Memory B cell (primary cell): ENCODE measurements at regions not wholly inside any gene's neighbourhood (a gene's known extent, or its start where the extent isn't known, plus 50 kb on each side); places are given as distances from the start of the nearest gene placed in this dataset.

ENCODE experiments used
- ATAC-seq: fragments of 150-1000 bp; cut with Tn5 transposase; 2 replicates; pipeline ENCODE4 v1.10.0; 2021; ENCODE audit warnings: low read depth, mild to moderate bottlenecking, moderate library complexity
- DNase-seq, 2 donors: peaks; one replicate each; pipeline ENCODE4 v3.0.0; 2022; ENCODE audit warnings: low spot score in 2 of 2
- H3K27ac Mint-ChIP-seq: one replicate; pipeline ENCODE4 v1.8.0; 2022; ENCODE audit warnings: mild to moderate bottlenecking, moderate library complexity, mixed read lengths
- H3K27me3 Mint-ChIP-seq: one replicate; pipeline ENCODE4 v1.8.0; 2022; ENCODE audit warnings: mixed read lengths
- H3K36me3 Mint-ChIP-seq: one replicate; pipeline ENCODE4 v1.8.0; 2022; ENCODE audit warnings: mild to moderate bottlenecking, mixed read lengths
- H3K4me1 Mint-ChIP-seq: one replicate; pipeline ENCODE4 v1.8.0; 2022; ENCODE audit warnings: mixed read lengths
- H3K4me3 Mint-ChIP-seq: one replicate; pipeline ENCODE4 v1.8.0; 2022; ENCODE audit warnings: mild to moderate bottlenecking, moderate library complexity, mixed read lengths
- H3K9me3 Mint-ChIP-seq: one replicate; pipeline ENCODE4 v1.8.0; 2022; ENCODE audit warnings: mixed read lengths

- Mint-ChIP-seq H3K4me1 (no peaks in the 10 kb centered on the region), H3K36me3 (no peaks in the 10 kb centered on the region), H3K9me3 (no peaks in the 10 kb centered on the region), H3K4me3 (no peak overlapping the region), H3K27ac (no peak overlapping the region), H3K27me3 (peaks cover 1% of the 10 kb centered on the region)
- ATAC-seq, result no peak
- DNase-seq, result no peak
These were observed 255.8 kb downstream of the GLI2 start for GRCh38 chr2:120991441-120991840.

- no peak for ATAC-seq
- Mint-ChIP-seq H3K36me3 (no peaks in the 10 kb centered on the region), H3K9me3 (no peaks in the 10 kb centered on the region), H3K27me3 (peaks cover 1% of the 10 kb centered on the region), H3K4me1 (no peaks in the 10 kb centered on the region), H3K27ac (no peak overlapping the region), H3K4me3 (no peak overlapping the region)
- DNase-seq, result no peak
These were observed 257.3 kb downstream of the GLI2 start for GRCh38 chr2:120992791-120993555.

GRCh38 chr2:120993661-120994060 lies 258.0 kb downstream of the GLI2 start:
- ATAC-seq, result no peak
- no peaks in the 10 kb centered on the region for H3K9me3 Mint-ChIP-seq

GRCh38 chr2:120994301-120994995 lies 258.8 kb downstream of the GLI2 start:
- no peaks in the 10 kb centered on the region for H3K36me3 Mint-ChIP-seq
- H3K27ac Mint-ChIP-seq, result no peak overlapping the region
- no peak overlapping the region for H3K4me3 Mint-ChIP-seq
- no peaks in the 10 kb centered on the region for H3K9me3 Mint-ChIP-seq
- H3K27me3 Mint-ChIP-seq, result peaks cover 1% of the 10 kb centered on the region
- DNase-seq (no peak), ATAC-seq (no peak)
- H3K4me1 Mint-ChIP-seq, result no peaks in the 10 kb centered on the region

More at GRCh38 chr2:120993661-120994060, 258.0 kb downstream of the GLI2 start:
- H3K4me1 Mint-ChIP-seq, result no peaks in the 10 kb centered on the region
- H3K4me3 Mint-ChIP-seq, result no peak overlapping the region
- H3K27me3 Mint-ChIP-seq, result peaks cover 1% of the 10 kb centered on the region
- DNase-seq, result no peak
- no peaks in the 10 kb centered on the region for H3K36me3 Mint-ChIP-seq
- H3K27ac Mint-ChIP-seq, result no peak overlapping the region

GRCh38 chr2:120995152-120995551 lies 259.5 kb downstream of the GLI2 start:
- no peak for ATAC-seq
- H3K4me1 Mint-ChIP-seq, result no peaks in the 10 kb centered on the region

GRCh38 chr2:120995656-120996190 lies 260.1 kb downstream of the GLI2 start:
- Mint-ChIP-seq H3K36me3 (no peaks in the 10 kb centered on the region), H3K9me3 (no peaks in the 10 kb centered on the region), H3K27ac (no peak overlapping the region), H3K4me1 (no peaks in the 10 kb centered on the region), H3K27me3 (peaks cover 1% of the 10 kb centered on the region), H3K4me3 (no peak overlapping the region)
- DNase-seq (no peak), ATAC-seq (no peak)

More at GRCh38 chr2:120995152-120995551, 259.5 kb downstream of the GLI2 start:
- Mint-ChIP-seq H3K27me3 (peaks cover 1% of the 10 kb centered on the region), H3K4me3 (no peak overlapping the region), H3K36me3 (no peaks in the 10 kb centered on the region), H3K27ac (no peak overlapping the region), H3K9me3 (no peaks in the 10 kb centered on the region)
- no peak for DNase-seq

GRCh38 chr2:120999377-121000097 lies 263.9 kb downstream of the GLI2 start:
- no peak for ATAC-seq
- Mint-ChIP-seq H3K4me3 (no peak overlapping the region), H3K27ac (no peak overlapping the region), H3K4me1 (no peaks in the 10 kb centered on the region), H3K9me3 (no peaks in the 10 kb centered on the region), H3K27me3 (no peaks in the 10 kb centered on the region), H3K36me3 (no peaks in the 10 kb centered on the region)
- DNase-seq, result no peak

- peaks cover 3% of the 10 kb centered on the region for H3K27me3 Mint-ChIP-seq
- ATAC-seq, result no peak
- no peak for DNase-seq
- no peaks in the 10 kb centered on the region for H3K9me3 Mint-ChIP-seq
- no peak overlapping the region for H3K4me3 Mint-ChIP-seq
- H3K4me1 Mint-ChIP-seq, result no peaks in the 10 kb centered on the region
- no peak overlapping the region for H3K27ac Mint-ChIP-seq
- no peaks in the 10 kb centered on the region for H3K36me3 Mint-ChIP-seq
These were observed 265.1 kb downstream of the GLI2 start for GRCh38 chr2:121000804-121001203.

GRCh38 chr2:121001641-121002040 lies 266.0 kb downstream of the GLI2 start:
- DNase-seq (no peak), ATAC-seq (no peak)
- Mint-ChIP-seq H3K9me3 (no peaks in the 10 kb centered on the region), H3K4me3 (no peak overlapping the region), H3K4me1 (no peaks in the 10 kb centered on the region), H3K36me3 (no peaks in the 10 kb centered on the region), H3K27ac (no peak overlapping the region), H3K27me3 (peaks cover 3% of the 10 kb centered on the region)

GRCh38 chr2:121002597-121002996 lies 266.9 kb downstream of the GLI2 start:
- Mint-ChIP-seq H3K9me3 (no peaks in the 10 kb centered on the region), H3K36me3 (no peaks in the 10 kb centered on the region), H3K4me1 (no peaks in the 10 kb centered on the region), H3K27ac (no peak overlapping the region), H3K27me3 (peaks cover 3% of the 10 kb centered on the region), H3K4me3 (no peak overlapping the region)
- ATAC-seq, result no peak
- no peak for DNase-seq

GRCh38 chr2:121003391-121003790 lies 267.7 kb downstream of the GLI2 start:
- no peaks in the 10 kb centered on the region for H3K36me3 Mint-ChIP-seq
- no peak overlapping the region for H3K4me3 Mint-ChIP-seq

GRCh38 chr2:121004359-121004758 lies 268.7 kb downstream of the GLI2 start:
- Mint-ChIP-seq H3K9me3 (peaks cover 2% of the 10 kb centered on the region), H3K36me3 (no peaks in the 10 kb centered on the region), H3K4me3 (no peak overlapping the region), H3K4me1 (no peaks in the 10 kb centered on the region), H3K27ac (no peak overlapping the region), H3K27me3 (peaks cover 6% of the 10 kb centered on the region)
- no peak for ATAC-seq
- no peak for DNase-seq

More at GRCh38 chr2:121003391-121003790, 267.7 kb downstream of the GLI2 start:
- no peak for DNase-seq
- H3K27ac Mint-ChIP-seq, result no peak overlapping the region
- ATAC-seq, result no peak
- no peaks in the 10 kb centered on the region for H3K9me3 Mint-ChIP-seq
- peaks cover 3% of the 10 kb centered on the region for H3K27me3 Mint-ChIP-seq
- no peaks in the 10 kb centered on the region for H3K4me1 Mint-ChIP-seq

GRCh38 chr2:121004950-121005349 lies 269.3 kb downstream of the GLI2 start:
- Mint-ChIP-seq H3K4me3 (no peak overlapping the region), H3K27me3 (peaks cover 8% of the 10 kb centered on the region), H3K36me3 (no peaks in the 10 kb centered on the region), H3K4me1 (no peaks in the 10 kb centered on the region), H3K9me3 (peaks cover 3% of the 10 kb centered on the region), H3K27ac (no peak overlapping the region)
- ATAC-seq, result no peak
- no peak for DNase-seq

GRCh38 chr2:121005453-121005852 lies 269.8 kb downstream of the GLI2 start:
- Mint-ChIP-seq H3K27me3 (peaks cover 8% of the 10 kb centered on the region), H3K9me3 (peaks cover 3% of the 10 kb centered on the region), H3K36me3 (no peaks in the 10 kb centered on the region), H3K27ac (no peak overlapping the region), H3K4me3 (no peak overlapping the region), H3K4me1 (no peaks in the 10 kb centered on the region)
- no peak for DNase-seq
- ATAC-seq, result no peak
